Mesenchymal stem cell (in vitro differentiated cells and primary cell): ENCODE measurements at regions not wholly inside any gene's neighbourhood (a gene's known extent, or its start where the extent isn't known, plus 50 kb on each side); places are given as distances from the start of the nearest gene placed in this dataset.

Source experiments
- DNase-seq: peaks from one replicate; pipeline ENCODE4 v3.0.0-alpha.2; 2013
- H2AFZ ChIP-seq: one replicate; pipeline ENCODE4 v1.6.1; 2013; ENCODE audit warnings: low read depth, mild to moderate bottlenecking, control low read depth, inconsistent platforms, low read length, moderate library complexity
- H2AK5ac ChIP-seq: 2 replicates; pipeline ENCODE4 v1.6.1; 2013; ENCODE audit warnings: low read length, moderate library complexity, mild to moderate bottlenecking, inconsistent platforms; ENCODE audit not compliant: severe bottlenecking
- H2BK120ac ChIP-seq: one replicate; pipeline ENCODE4 v1.6.1; 2013; ENCODE audit warnings: low read depth, mild to moderate bottlenecking, inconsistent platforms, low read length, moderate library complexity
- H2BK12ac ChIP-seq, 2 experiments: one replicate each; pipeline ENCODE4 v1.6.1; 2013; ENCODE audit warnings: inconsistent platforms in 2 of 2, low read length in 2 of 2, mild to moderate bottlenecking in 2 of 2, moderate library complexity in 2 of 2, control low read depth in 1 of 2
- H2BK15ac ChIP-seq: one replicate; pipeline ENCODE4 v1.6.1; 2013; ENCODE audit warnings: mild to moderate bottlenecking, low read depth, inconsistent platforms; ENCODE audit not compliant: poor library complexity, severe bottlenecking
- H2BK5ac ChIP-seq: 2 replicates; pipeline ENCODE4 v1.6.1; 2013; ENCODE audit warnings: low read depth, mild to moderate bottlenecking, low read length, control low read depth, inconsistent platforms; ENCODE audit not compliant: poor library complexity, severe bottlenecking
- H3K14ac ChIP-seq, 2 experiments: one replicate each; pipeline ENCODE4 v1.6.1; 2013; ENCODE audit warnings: inconsistent platforms in 2 of 2, low read length in 2 of 2, control low read depth in 1 of 2, mild to moderate bottlenecking in 1 of 2, moderate library complexity in 1 of 2
- H3K18ac ChIP-seq, 2 experiments: one replicate each; pipeline ENCODE4 v1.6.1; 2013; ENCODE audit warnings: inconsistent platforms in 2 of 2, low read length in 2 of 2, control low read depth in 1 of 2, low read depth in 1 of 2, mild to moderate bottlenecking in 1 of 2
- H3K23ac ChIP-seq, 2 experiments: one replicate each; pipeline ENCODE4 v1.6.1; 2013; ENCODE audit warnings: inconsistent platforms in 2 of 2, low read length in 2 of 2, mild to moderate bottlenecking in 2 of 2, moderate library complexity in 2 of 2, control low read depth in 1 of 2
- H3K27ac ChIP-seq: 2 replicates; pipeline ENCODE4 v1.5.1; 2013; ENCODE audit warnings: mild to moderate bottlenecking, moderate library complexity, low read length, control low read depth, inconsistent platforms; ENCODE audit not compliant: poor library complexity, severe bottlenecking
- H3K27me3 ChIP-seq, 2 experiments: 2 replicates each; pipeline versions ENCODE4 v1.6.1 to v1.7.0; 2013; ENCODE audit warnings: low read length in 2 of 2, mild to moderate bottlenecking in 2 of 2, moderate library complexity in 2 of 2, control low read depth in 1 of 2, inconsistent platforms in 1 of 2; ENCODE audit not compliant: control insufficient read depth in 1 of 2, insufficient read depth in 1 of 2
- H3K36me3 ChIP-seq, 2 experiments: 2 replicates each; pipeline versions ENCODE4 v1.6.1 to v1.7.0; 2013; ENCODE audit warnings: low read length in 2 of 2, control low read depth in 1 of 2, inconsistent platforms in 1 of 2, low read depth in 1 of 2, mild to moderate bottlenecking in 1 of 2; ENCODE audit not compliant: insufficient read depth in 2 of 2, control insufficient read depth in 1 of 2
- H3K4ac ChIP-seq, 2 experiments: one replicate each; pipeline ENCODE4 v1.6.1; 2013; ENCODE audit warnings: inconsistent platforms in 2 of 2, low read length in 2 of 2, mild to moderate bottlenecking in 2 of 2, moderate library complexity in 2 of 2, control low read depth in 1 of 2, low read depth in 1 of 2
- H3K4me1 ChIP-seq: 2 replicates; pipeline ENCODE4 v1.6.1; 2013; ENCODE audit warnings: low read depth, low read length, control low read depth; ENCODE audit not compliant: control insufficient read depth, insufficient read depth
- H3K4me2 ChIP-seq: 2 replicates; pipeline ENCODE4 v1.6.1; 2013; ENCODE audit warnings: low read length, mild to moderate bottlenecking, inconsistent platforms; ENCODE audit not compliant: poor library complexity, severe bottlenecking
- H3K4me3 ChIP-seq, 2 experiments: 2 replicates each; pipeline versions ENCODE4 v1.5.1 to v1.7.0; 2013; ENCODE audit warnings: low read length in 2 of 2, mild to moderate bottlenecking in 2 of 2, control low read depth in 1 of 2, low read depth in 1 of 2; ENCODE audit not compliant: insufficient read depth in 1 of 2
- H3K79me1 ChIP-seq: replicated peaks from 2 replicates; pipeline ENCODE4 v1.6.1; 2013; ENCODE audit warnings: mild to moderate bottlenecking, control low read depth, low read length, inconsistent platforms; ENCODE audit not compliant: poor library complexity, severe bottlenecking
- H3K9ac ChIP-seq: 2 replicates; pipeline ENCODE4 v1.7.0; 2013; ENCODE audit warnings: mild to moderate bottlenecking, low read length, moderate library complexity
- H3K9me3 ChIP-seq: 2 replicates; pipeline ENCODE4 v1.7.0; 2013; ENCODE audit warnings: mild to moderate bottlenecking, low read length; ENCODE audit not compliant: control insufficient read depth
- H4K8ac ChIP-seq: one replicate; pipeline ENCODE4 v1.6.1; 2013; ENCODE audit warnings: inconsistent platforms, mild to moderate bottlenecking, low read length, moderate library complexity
- H4K91ac ChIP-seq: one replicate; pipeline ENCODE4 v1.6.1; 2013; ENCODE audit warnings: mild to moderate bottlenecking, low read length, inconsistent platforms
- WGBS: methylation state at CpG from one replicate; pipeline ENCODE4 v1.1.7; 2013; ENCODE audit warnings: mixed read lengths; 5-methylcytosine and 5-hydroxymethylcytosine counted together

- no peak for DNase-seq
- Histone ChIP-seq H2BK15ac (no peak overlapping the region), H3K27ac (no peak overlapping the region), H2AFZ (no peak overlapping the region), H2AK5ac (no peak overlapping the region), H3K14ac (no peak overlapping the region), H3K79me1 (no peaks in the 10 kb centered on the region), H2BK120ac (no peak overlapping the region), H2BK5ac (no peak overlapping the region), H3K4me3 (no peak overlapping the region), H4K8ac (no peak overlapping the region), H3K9me3 (no peaks in the 10 kb centered on the region), H3K36me3 (no peaks in the 10 kb centered on the region), H4K91ac (no peak overlapping the region), H3K23ac (no peak overlapping the region), H3K4me2 (no peak overlapping the region), H3K4ac (no peak overlapping the region), H3K4me1 (peaks cover 12% of the 10 kb centered on the region), H3K27me3 (peaks cover 0 to 15% of the 10 kb centered on the region in 2 experiments), H2BK12ac (no peak overlapping the region), H3K9ac (no peak overlapping the region), H3K18ac (no peak overlapping the region)
- WGBS: 94% methylated on average over 5 of the region's 5 CpGs
Measured at GRCh38 chr7:155222573-155222972, 75.1 kb upstream of the INSIG1 start.

DNA sequence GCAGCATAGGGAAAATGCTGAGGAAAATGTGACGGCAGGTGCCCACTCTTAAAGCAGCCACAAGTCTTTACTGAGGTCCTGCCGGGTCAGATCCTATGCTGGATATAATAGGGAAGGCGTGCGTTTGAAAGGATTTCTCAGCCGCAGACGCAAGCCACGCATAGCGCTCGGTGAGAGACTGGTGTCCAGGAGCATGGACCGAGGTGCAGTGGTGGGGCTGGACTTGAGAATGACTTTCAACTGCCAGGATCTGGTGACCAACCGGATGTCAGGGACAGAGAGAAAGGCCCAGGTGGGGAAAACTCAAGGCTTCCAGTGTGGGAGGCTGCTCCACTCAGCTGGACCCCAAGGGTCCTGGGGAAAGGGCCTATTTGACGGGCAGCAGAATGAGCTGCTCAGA is 74.7 kb upstream of the INSIG1 start:
- Histone ChIP-seq H3K9me3 (no peaks in the 10 kb centered on the region), H3K23ac (no peak overlapping the region), H2BK120ac (no peak overlapping the region), H3K27ac (no peak overlapping the region), H4K91ac (no peak overlapping the region), H3K4me3 (no peak overlapping the region), H3K4ac (no peak overlapping the region), H3K9ac (no peak overlapping the region), H2BK12ac (no peak overlapping the region), H2AFZ (no peak overlapping the region), H3K4me2 (no peak overlapping the region), H3K36me3 (no peaks in the 10 kb centered on the region), H3K27me3 (peaks cover 0 to 18% of the 10 kb centered on the region in 2 experiments), H2BK15ac (no peak overlapping the region), H3K14ac (no peak overlapping the region), H4K8ac (no peak overlapping the region), H2BK5ac (no peak overlapping the region), H3K4me1 (peaks cover 12% of the 10 kb centered on the region), H3K18ac (no peak overlapping the region), H2AK5ac (no peak overlapping the region), H3K79me1 (no peaks in the 10 kb centered on the region)
- 92% methylated on average over 12 of the region's 12 CpGs for WGBS
- no peak for DNase-seq

DNA sequence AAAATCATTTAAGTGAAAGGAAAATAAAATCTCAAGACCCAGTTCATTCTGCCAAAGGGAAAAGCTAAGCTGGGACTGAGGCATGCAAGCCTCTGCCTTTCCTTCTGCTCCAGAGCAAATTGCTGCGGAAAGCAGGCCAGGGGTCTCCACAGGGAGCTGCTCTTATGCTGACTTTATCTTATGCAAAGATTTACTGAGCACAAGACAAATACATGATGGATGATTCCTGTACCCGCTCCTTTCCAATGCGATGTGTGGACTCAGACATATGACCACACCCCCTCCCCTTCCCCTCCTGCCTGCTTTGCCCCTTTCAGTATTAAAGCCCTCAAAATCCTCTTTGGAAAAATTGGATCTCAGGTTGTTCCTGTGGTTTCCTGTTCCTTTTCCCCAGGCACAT is 74.2 kb upstream of the INSIG1 start:
- Histone ChIP-seq H3K18ac (no peak overlapping the region), H3K27ac (no peak overlapping the region), H3K9ac (no peak overlapping the region), H3K27me3 (peaks cover 0 to 18% of the 10 kb centered on the region in 2 experiments), H3K79me1 (no peaks in the 10 kb centered on the region), H3K4me1 (peaks cover 15% of the 10 kb centered on the region), H2BK15ac (no peak overlapping the region), H3K4ac (no peak overlapping the region), H4K91ac (no peak overlapping the region), H3K4me3 (no peak overlapping the region), H3K9me3 (no peaks in the 10 kb centered on the region), H3K14ac (no peak overlapping the region), H2BK5ac (no peak overlapping the region), H2AK5ac (no peak overlapping the region), H4K8ac (no peak overlapping the region), H2AFZ (no peak overlapping the region), H3K4me2 (no peak overlapping the region), H2BK12ac (no peak overlapping the region), H2BK120ac (no peak overlapping the region), H3K36me3 (no peaks in the 10 kb centered on the region), H3K23ac (no peak overlapping the region)
- no peak for DNase-seq
- WGBS: 92% methylated on average over 3 of the region's 3 CpGs

DNA sequence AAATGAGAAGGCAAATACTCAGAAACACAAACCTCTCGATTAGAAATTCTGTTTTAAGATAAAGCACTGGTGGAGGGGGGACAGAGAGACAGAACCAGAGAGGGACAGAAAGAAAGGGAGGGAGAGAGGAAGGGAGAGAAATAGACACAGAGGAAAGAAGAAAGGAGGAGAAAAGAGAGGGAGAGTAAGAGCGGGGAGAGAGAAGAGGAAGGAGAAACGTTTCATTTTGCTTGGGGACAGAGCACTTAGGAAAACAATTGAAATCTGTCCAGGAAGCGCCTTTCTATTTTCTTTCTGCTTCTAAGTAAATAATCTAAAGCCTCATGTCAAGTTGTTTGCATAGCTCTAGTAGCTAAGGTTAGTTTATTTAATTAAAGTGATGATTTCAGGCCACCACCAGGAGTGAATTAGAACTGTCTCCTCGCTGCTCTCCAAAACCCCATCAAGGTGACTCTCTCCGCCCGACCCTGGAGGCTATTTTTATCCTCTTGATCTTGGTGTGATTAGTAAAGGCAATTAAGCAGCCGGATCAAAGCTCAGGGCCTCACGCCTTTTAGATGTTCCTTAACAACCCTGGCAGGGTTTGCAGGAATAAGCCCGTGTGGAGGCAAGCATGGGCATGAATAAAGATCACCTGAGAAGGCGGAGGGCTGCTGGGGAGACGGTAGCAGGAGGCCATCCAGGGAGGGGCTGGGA is 73.4 kb upstream of the INSIG1 start:
- Histone ChIP-seq H2BK5ac (no peak overlapping the region), H3K9ac (no peak overlapping the region), H4K8ac (no peak overlapping the region), H2AK5ac (no peak overlapping the region), H3K4me2 (no peak overlapping the region), H3K27me3 (peaks cover 0 to 18% of the 10 kb centered on the region in 2 experiments), H2AFZ (no peak overlapping the region), H2BK12ac (no peak overlapping the region), H4K91ac (no peak overlapping the region), H3K18ac (no peak overlapping the region), H3K4me3 (no peak overlapping the region), H3K27ac (no peak overlapping the region), H3K23ac (no peak overlapping the region), H3K36me3 (no peaks in the 10 kb centered on the region), H3K9me3 (no peaks in the 10 kb centered on the region), H3K4ac (no peak overlapping the region), H2BK15ac (no peak overlapping the region), H3K4me1 (peaks cover 16% of the 10 kb centered on the region), H3K14ac (no peak overlapping the region), H3K79me1 (no peaks in the 10 kb centered on the region), H2BK120ac (no peak overlapping the region)
- 67% methylated on average over 11 of the region's 12 CpGs for WGBS
- no peak for DNase-seq
